Panc1 (cell line): ENCODE measurements at regions not wholly inside any gene's neighbourhood (a gene's known extent, or its start where the extent isn't known, plus 50 kb on each side); places are given as distances from the start of the nearest gene placed in this dataset.

ENCODE experiments used
- ATAC-seq: fragments of 200-7000 bp; cut with Tn5 transposase; 2 replicates; pipeline ENCODE4 v1.9.1; 2020; ENCODE audit warnings: mild to moderate bottlenecking, moderate library complexity
- BruUV-seq: library from RNA; stranded (reverse); fragments of 400-500 nt; replicated peaks from 2 replicates; lab custom pipeline; 2021; lab: Mats Ljungman, UMichigan
- CTCF ChIA-PET: fragments of 300-600 bp; sonication (Branson Sonifier 250); formaldehyde crosslinking; loops from one replicate; lab custom pipeline; 2022; ENCODE audit warnings: antibody characterized with exemption; lab: Charles Lee
- POLR2A ChIA-PET: fragments of 300-600 bp; sonication (Branson Sonifier 250); formaldehyde crosslinking; loops from one replicate; lab custom pipeline; 2022; ENCODE audit warnings: antibody characterized with exemption; lab: Charles Lee
- DNase-seq: peaks from one replicate; pipeline ENCODE4 v3.0.0-alpha.2; 2010; ENCODE audit warnings: low read depth, low spot score
- H3K27ac ChIP-seq: 2 replicates; pipeline ENCODE4 v1.5.1; 2011; ENCODE audit warnings: mild to moderate bottlenecking, low read length, inconsistent platforms
- H3K27me3 ChIP-seq: fragments of 200-500 bp; sonication (Bioruptor generic); 2 replicates; pipeline ENCODE4 v1.6.0; 2014; ENCODE audit warnings: low read length, inconsistent platforms; ENCODE audit not compliant: control insufficient read depth, insufficient read depth
- H3K36me3 ChIP-seq: fragments of 200-500 bp; sonication (Bioruptor generic); 2 replicates; pipeline ENCODE4 v1.5.1; 2014; ENCODE audit warnings: inconsistent platforms, mild to moderate bottlenecking, low read length, moderate library complexity; ENCODE audit not compliant: control insufficient read depth, insufficient read depth
- H3K4me1 ChIP-seq: 2 replicates; pipeline ENCODE4 v1.5.1; 2011; ENCODE audit warnings: inconsistent platforms, mild to moderate bottlenecking, low read length, moderate library complexity; ENCODE audit not compliant: control insufficient read depth, insufficient read depth
- H3K4me3 ChIP-seq, 2 experiments: 2 replicates each; pipeline ENCODE4 v1.5.1; 2011 to 2012; ENCODE audit warnings: low read depth in 2 of 2, low read length in 2 of 2, mild to moderate bottlenecking in 2 of 2, inconsistent platforms in 1 of 2, moderate library complexity in 1 of 2
- H3K9me3 ChIP-seq: fragments of 200-500 bp; sonication (Bioruptor generic); 2 replicates; pipeline ENCODE4 v1.5.1; 2014; ENCODE audit warnings: low read depth, mild to moderate bottlenecking, inconsistent platforms, low read length, moderate library complexity; ENCODE audit not compliant: control insufficient read depth, insufficient read depth
- CTCF ChIP-seq: fragments of 450-650 bp; IDR thresholded peaks from 2 replicates; pipeline ENCODE4 v1.5.1; 2017; ENCODE audit warnings: mild to moderate bottlenecking
- POLR2AphosphoS5 ChIP-seq: IDR thresholded peaks from 2 replicates; pipeline ENCODE4 v1.6.1; 2012; ENCODE audit warnings: mild to moderate bottlenecking, low read depth, low read length, moderate library complexity
- REST ChIP-seq, 2 experiments: IDR thresholded peaks; 2 replicates each; pipeline ENCODE4 v1.6.1; 2011 to 2012; ENCODE audit warnings: low read depth in 2 of 2, control low read depth in 1 of 2, low read length in 1 of 2, mild to moderate bottlenecking in 1 of 2, moderate library complexity in 1 of 2; ENCODE audit not compliant: insufficient read depth in 1 of 2
- SIN3A ChIP-seq: IDR thresholded peaks from 2 replicates; pipeline ENCODE4 v1.6.1; 2012; ENCODE audit warnings: low read depth, mild to moderate bottlenecking, low read length, moderate library complexity, borderline replicate concordance; ENCODE audit not compliant: insufficient read depth
- TCF7L2 ChIP-seq: IDR thresholded peaks from 2 replicates; pipeline ENCODE4 v1.6.1; 2011; ENCODE audit warnings: mild to moderate bottlenecking, low read depth, low read length, inconsistent platforms
- in situ Hi-C: cut with HindIII; loops from 2 replicates; pipeline ENCODE4 v1.10.0; 2016; ENCODE audit warnings: low sequenced_read_pairs, low pct_unique_long_range_greater_than_20kb
- intact Hi-C: fragments of 100-400 bp; cut with micrococcal nuclease; formaldehyde crosslinking; loops from one replicate; pipeline ENCODE4 v1.10.0; 2022; ENCODE audit not compliant: unreplicated experiment

GRCh38 chr2:52520644-52521043 is 1247.0 kb upstream of the CHAC2 start:
- no peak overlapping the region for H3K4me3 ChIP-seq
- BruUV-seq, result no TSS peak
- H3K27me3 ChIP-seq, result no peaks in the 10 kb centered on the region
- no peaks in the 10 kb centered on the region for H3K9me3 ChIP-seq
- no peak for ATAC-seq
- no peaks in the 10 kb centered on the region for H3K36me3 ChIP-seq
- in situ Hi-C loops (no loop called here), intact Hi-C loops (no loop called here)
- no peak for DNase-seq
- H3K4me1 ChIP-seq, result no peaks in the 10 kb centered on the region
- ChIA-PET CTCF (no interaction called here), POLR2A (no interaction called here)
- no peak overlapping the region for H3K27ac ChIP-seq
- TF ChIP-seq POLR2AphosphoS5 (no peak), SIN3A (no peak), REST (IDR thresholded peaks at IDR 0.05; ENCODE audit: insufficient read depth in 1 of 2, low read depth in 2 of 2, low read length in 1 of 2) (no peak), TCF7L2 (no peak), CTCF (no peak)

GRCh38 chr2:52518678-52519077 is 1248.9 kb upstream of the CHAC2 start:
- intact Hi-C loops (no loop called here), in situ Hi-C loops (no loop called here)
- H3K27me3 ChIP-seq, result no peaks in the 10 kb centered on the region
- H3K27ac ChIP-seq, result no peak overlapping the region
- no peak for TF ChIP-seq POLR2AphosphoS5
- TF ChIP-seq CTCF, result no peak
- TF ChIP-seq SIN3A, result no peak
- no peak for TF ChIP-seq REST (IDR thresholded peaks at IDR 0.05; ENCODE audit: insufficient read depth in 1 of 2, low read depth in 2 of 2, low read length in 1 of 2)
- no peak for TF ChIP-seq TCF7L2
- CTCF ChIA-PET, result no interaction called here
- H3K36me3 ChIP-seq, result no peaks in the 10 kb centered on the region
- H3K9me3 ChIP-seq, result no peaks in the 10 kb centered on the region
- ATAC-seq (no peak), DNase-seq (no peak)
- POLR2A ChIA-PET, result no interaction called here
- no peaks in the 10 kb centered on the region for H3K4me1 ChIP-seq
- H3K4me3 ChIP-seq, result no peak overlapping the region
- BruUV-seq, result no TSS peak
